ENCODE measurements at regions not wholly inside any gene's neighbourhood (a gene's known extent, or its start where the extent isn't known, plus 50 kb on each side); places are given as distances from the start of the nearest gene placed in this dataset.

DNA sequence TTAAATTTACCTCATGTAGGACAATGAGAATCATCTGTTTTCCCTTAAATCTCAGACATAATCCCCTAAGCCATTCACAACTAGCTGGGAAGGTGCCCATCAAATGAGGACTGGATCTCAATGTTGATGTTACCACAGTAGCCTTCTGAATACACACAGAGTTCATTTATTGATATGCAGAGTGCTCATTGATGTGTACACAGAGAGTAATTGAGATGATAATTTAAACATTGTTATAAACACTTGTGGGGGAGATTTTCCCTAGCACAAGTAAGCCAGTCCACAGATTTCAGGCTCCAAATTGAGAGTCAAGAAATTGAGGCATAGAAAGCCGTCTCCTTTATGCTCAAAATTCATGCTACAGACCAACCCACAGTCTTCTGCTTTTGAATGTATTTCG, 273.4 kb upstream of the TRPC5 start:
- Histone ChIP-seq H3K27ac (ENCODE audit: low read depth, low read length, poor library complexity, severe bottlenecking) (no peak overlapping the region), H3K9me3 (ENCODE audit: low read length) (no peaks in the 10 kb centered on the region), H3K9me2 (ENCODE audit: low read depth, low read length) (no peaks in the 10 kb centered on the region), H3K36me3 (ENCODE audit: insufficient read depth, low read length) (no peaks in the 10 kb centered on the region), H4K20me1 (ENCODE audit: insufficient read depth, low read length) (no peaks in the 10 kb centered on the region), H3K4me1 (ENCODE audit: insufficient read depth, low read length, severe bottlenecking) (no peaks in the 10 kb centered on the region), H2AFZ (ENCODE audit: low read length) (no peak overlapping the region), H3K9ac (ENCODE audit: low read length) (no peak overlapping the region), H3K4me3 (ENCODE audit: low read depth, low read length, poor library complexity, severe bottlenecking) (no peak overlapping the region), H3K4me2 (ENCODE audit: low read length) (no peak overlapping the region), H3F3A (ENCODE audit: insufficient read depth, low read length) (no peaks in the 10 kb centered on the region), H3K79me2 (ENCODE audit: insufficient read depth, low read length) (no peaks in the 10 kb centered on the region), H3K27me3 (ENCODE audit: insufficient read depth, low read length) (no peaks in the 10 kb centered on the region)
- TF ChIP-seq, protein P1, sequence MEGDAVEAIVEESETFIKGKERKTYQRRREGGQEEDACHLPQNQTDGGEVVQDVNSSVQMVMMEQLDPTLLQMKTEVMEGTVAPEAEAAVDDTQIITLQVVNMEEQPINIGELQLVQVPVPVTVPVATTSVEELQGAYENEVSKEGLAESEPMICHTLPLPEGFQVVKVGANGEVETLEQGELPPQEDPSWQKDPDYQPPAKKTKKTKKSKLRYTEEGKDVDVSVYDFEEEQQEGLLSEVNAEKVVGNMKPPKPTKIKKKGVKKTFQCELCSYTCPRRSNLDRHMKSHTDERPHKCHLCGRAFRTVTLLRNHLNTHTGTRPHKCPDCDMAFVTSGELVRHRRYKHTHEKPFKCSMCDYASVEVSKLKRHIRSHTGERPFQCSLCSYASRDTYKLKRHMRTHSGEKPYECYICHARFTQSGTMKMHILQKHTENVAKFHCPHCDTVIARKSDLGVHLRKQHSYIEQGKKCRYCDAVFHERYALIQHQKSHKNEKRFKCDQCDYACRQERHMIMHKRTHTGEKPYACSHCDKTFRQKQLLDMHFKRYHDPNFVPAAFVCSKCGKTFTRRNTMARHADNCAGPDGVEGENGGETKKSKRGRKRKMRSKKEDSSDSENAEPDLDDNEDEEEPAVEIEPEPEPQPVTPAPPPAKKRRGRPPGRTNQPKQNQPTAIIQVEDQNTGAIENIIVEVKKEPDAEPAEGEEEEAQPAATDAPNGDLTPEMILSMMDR (IDR thresholded peaks at IDR 0.05; ENCODE audit: low read length) = no peak
- TF ChIP-seq EZH2 (IDR thresholded peaks at IDR 0.05; ENCODE audit: borderline replicate concordance, low read length) = no peak

GRCh38 chrX:112341598-112341997, 259.0 kb upstream of the TRPC5 start:
- no peaks in the 10 kb centered on the region for H3K27me3 ChIP-seq (ENCODE audit: insufficient read depth, low read length)
- TF ChIP-seq, protein P1 (IDR thresholded peaks at IDR 0.05; ENCODE audit: low read length) = no peak
- TF ChIP-seq EZH2 (IDR thresholded peaks at IDR 0.05; ENCODE audit: borderline replicate concordance, low read length) = no peak
- no peaks in the 10 kb centered on the region for H3F3A ChIP-seq (ENCODE audit: insufficient read depth, low read length)
- H3K4me3 ChIP-seq (ENCODE audit: low read depth, low read length, poor library complexity, severe bottlenecking) = no peak overlapping the region
- no peaks in the 10 kb centered on the region for H3K79me2 ChIP-seq (ENCODE audit: insufficient read depth, low read length)
- no peaks in the 10 kb centered on the region for H4K20me1 ChIP-seq (ENCODE audit: insufficient read depth, low read length)
- H3K9me2 ChIP-seq (ENCODE audit: low read depth, low read length) = no peaks in the 10 kb centered on the region
- no peak overlapping the region for H2AFZ ChIP-seq (ENCODE audit: low read length)
- H3K9ac ChIP-seq (ENCODE audit: low read length) = no peak overlapping the region
- H3K4me2 ChIP-seq (ENCODE audit: low read length) = no peak overlapping the region
- H3K4me1 ChIP-seq (ENCODE audit: insufficient read depth, low read length, severe bottlenecking) = no peaks in the 10 kb centered on the region
- H3K36me3 ChIP-seq (ENCODE audit: insufficient read depth, low read length) = no peaks in the 10 kb centered on the region
- no peaks in the 10 kb centered on the region for H3K9me3 ChIP-seq (ENCODE audit: low read length)
- H3K27ac ChIP-seq (ENCODE audit: low read depth, low read length, poor library complexity, severe bottlenecking) = no peak overlapping the region

- no peak overlapping the region for H3K4me2 ChIP-seq (ENCODE audit: low read length)
- H3F3A ChIP-seq (ENCODE audit: insufficient read depth, low read length) = no peaks in the 10 kb centered on the region
- no peaks in the 10 kb centered on the region for H3K9me2 ChIP-seq (ENCODE audit: low read depth, low read length)
- TF ChIP-seq, protein P1 (IDR thresholded peaks at IDR 0.05; ENCODE audit: low read length) = no peak
- TF ChIP-seq EZH2 (IDR thresholded peaks at IDR 0.05; ENCODE audit: borderline replicate concordance, low read length) = no peak
- H4K20me1 ChIP-seq (ENCODE audit: insufficient read depth, low read length) = no peaks in the 10 kb centered on the region
- no peak overlapping the region for H3K27ac ChIP-seq (ENCODE audit: low read depth, low read length, poor library complexity, severe bottlenecking)
- H3K4me1 ChIP-seq (ENCODE audit: insufficient read depth, low read length, severe bottlenecking) = no peaks in the 10 kb centered on the region
- no peak overlapping the region for H3K9ac ChIP-seq (ENCODE audit: low read length)
- H3K4me3 ChIP-seq (ENCODE audit: low read depth, low read length, poor library complexity, severe bottlenecking) = no peak overlapping the region
- no peaks in the 10 kb centered on the region for H3K36me3 ChIP-seq (ENCODE audit: insufficient read depth, low read length)
- H3K9me3 ChIP-seq (ENCODE audit: low read length) = no peaks in the 10 kb centered on the region
- no peaks in the 10 kb centered on the region for H3K27me3 ChIP-seq (ENCODE audit: insufficient read depth, low read length)
- no peak overlapping the region for H2AFZ ChIP-seq (ENCODE audit: low read length)
- no peaks in the 10 kb centered on the region for H3K79me2 ChIP-seq (ENCODE audit: insufficient read depth, low read length)
These were observed 230.6 kb upstream of the TRPC5 start for GRCh38 chrX:112313201-112313600.

All from OCI-LY1 (cell line).